Liver (tissue), 8 donors: ENCODE measurements at regions not wholly inside any gene's neighbourhood (a gene's known extent, or its start where the extent isn't known, plus 50 kb on each side); places are given as distances from the start of the nearest gene placed in this dataset.

Experiments
- DNase-seq: peaks from one replicate; pipeline ENCODE4 v3.0.0-alpha.2; 2017; ENCODE audit warnings: low spot score
- H3K27ac ChIP-seq, 2 donors: one replicate each; pipeline ENCODE4 v1.7.0; 2013; ENCODE audit warnings: inconsistent platforms in 2 of 2, low read length in 2 of 2, control low read depth in 1 of 2, low read depth in 1 of 2, mild to moderate bottlenecking in 1 of 2
- H3K27me3 ChIP-seq, 4 donors: one replicate each; pipeline versions ENCODE4 v1.6.1 to v1.7.0; 2013; ENCODE audit warnings: low read length in 3 of 4, inconsistent platforms in 1 of 4, mild to moderate bottlenecking in 1 of 4, moderate library complexity in 1 of 4; ENCODE audit not compliant: control insufficient read depth in 4 of 4, insufficient read depth in 4 of 4
- H3K36me3 ChIP-seq, 4 donors: one replicate each; pipeline versions ENCODE4 v1.6.1 to v1.7.0; 2013; ENCODE audit warnings: low read length in 3 of 4, mild to moderate bottlenecking in 3 of 4, low read depth in 1 of 4, moderate library complexity in 1 of 4; ENCODE audit not compliant: control insufficient read depth in 4 of 4, insufficient read depth in 3 of 4
- H3K4me1 ChIP-seq, 4 donors: one replicate each; pipeline versions ENCODE4 v1.6.1 to v1.7.0; 2013; ENCODE audit warnings: low read length in 3 of 4, mild to moderate bottlenecking in 3 of 4, moderate library complexity in 1 of 4; ENCODE audit not compliant: control insufficient read depth in 4 of 4, insufficient read depth in 4 of 4
- H3K4me3 ChIP-seq, 3 donors: one replicate each; pipeline versions ENCODE4 v1.6.1 to v1.7.0; 2013; ENCODE audit warnings: low read length in 3 of 3, control low read depth in 1 of 3, low read depth in 1 of 3, mild to moderate bottlenecking in 1 of 3
- H3K9ac ChIP-seq, 2 donors: one replicate each; pipeline ENCODE4 v1.7.0; 2013; ENCODE audit warnings: low read length in 2 of 2, mild to moderate bottlenecking in 2 of 2, moderate library complexity in 2 of 2, control low read depth in 1 of 2, low read depth in 1 of 2
- H3K9me3 ChIP-seq, 4 donors: one replicate each; pipeline versions ENCODE4 v1.6.1 to v1.7.0; 2013; ENCODE audit warnings: low read length in 3 of 4; ENCODE audit not compliant: control insufficient read depth in 4 of 4
- ATF3 ChIP-seq: IDR thresholded peaks from 2 replicates; pipeline ENCODE4 v1.6.1; 2016; ENCODE audit warnings: antibody characterized with exemption
- CTCF ChIP-seq: fragments of 150-350 bp; IDR thresholded peaks from 2 replicates; pipeline ENCODE4 v1.5.1; 2017; ENCODE audit warnings: improper control_type of control experiment, low read depth, low read length; ENCODE audit not compliant: missing input control
- EGR1 ChIP-seq, 2 donors: IDR thresholded peaks; 2 replicates each; pipeline ENCODE4 v1.6.1; 2016 to 2018; ENCODE audit warnings: antibody characterized with exemption in 2 of 2, low read depth in 2 of 2
- FOXA1 ChIP-seq: IDR thresholded peaks from 2 replicates; pipeline ENCODE4 v1.6.1; 2016; ENCODE audit warnings: antibody characterized with exemption
- FOXA2 ChIP-seq: IDR thresholded peaks from 2 replicates; pipeline ENCODE4 v1.6.1; 2016; ENCODE audit warnings: antibody characterized with exemption
- GABPA ChIP-seq, 2 donors: IDR thresholded peaks in 1 of 2; conservative IDR thresholded peaks in 1 of 2; 2 replicates each; pipeline ENCODE4 v1.6.1; 2016; ENCODE audit warnings: antibody characterized with exemption in 2 of 2, mild to moderate bottlenecking in 1 of 2, moderate library complexity in 1 of 2
- HNF4G ChIP-seq: IDR thresholded peaks from 2 replicates; pipeline ENCODE4 v1.6.1; 2016; ENCODE audit warnings: antibody characterized with exemption
- JUND ChIP-seq, 2 donors: IDR thresholded peaks; 2 replicates each; pipeline ENCODE4 v1.6.1; 2016; ENCODE audit warnings: antibody characterized with exemption in 2 of 2
- MAX ChIP-seq: IDR thresholded peaks from 2 replicates; pipeline ENCODE4 v1.6.1; 2016; ENCODE audit warnings: antibody characterized with exemption
- NR2F2 ChIP-seq: IDR thresholded peaks from 2 replicates; pipeline ENCODE4 v1.6.1; 2016; ENCODE audit warnings: antibody characterized with exemption
- REST ChIP-seq: IDR thresholded peaks from 2 replicates; pipeline ENCODE4 v1.6.1; 2016; ENCODE audit warnings: antibody characterized with exemption, mild to moderate bottlenecking
- RXRA ChIP-seq, 2 donors: IDR thresholded peaks; 2 replicates each; pipeline ENCODE4 v1.6.1; 2017 to 2018; ENCODE audit warnings: antibody characterized with exemption in 2 of 2, mild to moderate bottlenecking in 1 of 2
- SP1 ChIP-seq: IDR thresholded peaks from 2 replicates; pipeline ENCODE4 v1.6.1; 2018; ENCODE audit warnings: antibody characterized with exemption, mild to moderate bottlenecking
- TAF1 ChIP-seq: conservative IDR thresholded peaks from 2 replicates; pipeline ENCODE4 v1.6.1; 2016; ENCODE audit warnings: antibody characterized with exemption, mild to moderate bottlenecking
- ZBTB33 ChIP-seq: IDR thresholded peaks from 2 replicates; pipeline ENCODE4 v1.6.1; 2016; ENCODE audit warnings: antibody characterized with exemption
- WGBS: extraction: QIAGEN DNeasy Blood & Tissue Kit; methylation state at CpG from one replicate; pipeline ENCODE4 v1.1.7; 2013; 5-methylcytosine and 5-hydroxymethylcytosine counted together
- donor health status: healthy.
- donor health status: healthy.
- donor health status: healthy.
- donor health status: healthy.
- donor health status: healthy.

- no peak for TF ChIP-seq NR2F2
- TF ChIP-seq HNF4G: no peak
- no peak for TF ChIP-seq SP1
- no peak for TF ChIP-seq FOXA1
- Histone ChIP-seq H3K9ac (no peak overlapping the region), H3K27ac (no peak overlapping the region), H3K27me3 (no peaks in the 10 kb centered on the region), H3K36me3 (no peaks in the 10 kb centered on the region), H3K4me1 (no peaks in the 10 kb centered on the region), H3K4me3 (no peak overlapping the region), H3K9me3 (no peaks in the 10 kb centered on the region)
- no peak for DNase-seq
- 74% methylated on average over 11 of the region's 11 CpGs for WGBS
Measured at GRCh38 chr15:77554306-77555080, 78.2 kb downstream of the LINGO1 start.

GRCh38 chr15:77553695-77554094, 79.0 kb downstream of the LINGO1 start:
- no peak for DNase-seq
- 88% methylated on average over 6 of the region's 6 CpGs for WGBS
- no peak for TF ChIP-seq SP1
- TF ChIP-seq ZBTB33: no peak
- no peak for TF ChIP-seq RXRA (IDR thresholded peaks at IDR 0.05)
- TF ChIP-seq FOXA1: no peak

GRCh38 chr15:77553257-77553656, 79.5 kb downstream of the LINGO1 start:
- Histone ChIP-seq H3K36me3 (no peaks in the 10 kb centered on the region), H3K27ac (no peak overlapping the region), H3K9me3 (no peaks in the 10 kb centered on the region), H3K4me1 (no peaks in the 10 kb centered on the region), H3K27me3 (no peaks in the 10 kb centered on the region), H3K4me3 (no peak overlapping the region), H3K9ac (no peak overlapping the region)
- no peak for TF ChIP-seq TAF1
- no peak for TF ChIP-seq MAX
- TF ChIP-seq HNF4G: no peak
- no peak for TF ChIP-seq NR2F2
- no peak for TF ChIP-seq GABPA (IDR thresholded peaks at IDR 0.05 in 1 of 2, conservative IDR thresholded peaks at IDR 0.05 in 1 of 2)
- no peak for TF ChIP-seq RXRA (IDR thresholded peaks at IDR 0.05)
- TF ChIP-seq REST: no peak
- TF ChIP-seq SP1: no peak
- TF ChIP-seq ATF3: no peak
- TF ChIP-seq EGR1 (IDR thresholded peaks at IDR 0.05; ENCODE audit: low read depth in 2 of 2): no peak
- TF ChIP-seq CTCF: no peak
- no peak for TF ChIP-seq FOXA2
- TF ChIP-seq JUND (IDR thresholded peaks at IDR 0.05): no peak
- no peak for TF ChIP-seq FOXA1
- no peak for DNase-seq
- 95% methylated on average over 3 of the region's 3 CpGs for WGBS

More at GRCh38 chr15:77553695-77554094, 79.0 kb downstream of the LINGO1 start:
- Histone ChIP-seq H3K27me3 (no peaks in the 10 kb centered on the region), H3K27ac (no peak overlapping the region), H3K36me3 (no peaks in the 10 kb centered on the region), H3K4me3 (no peak overlapping the region), H3K9me3 (no peaks in the 10 kb centered on the region), H3K4me1 (no peaks in the 10 kb centered on the region), H3K9ac (no peak overlapping the region)
